NCI-H460 (cell line): ENCODE measurements at regions not wholly inside any gene's neighbourhood (a gene's known extent, or its start where the extent isn't known, plus 50 kb on each side); places are given as distances from the start of the nearest gene placed in this dataset.

Experiments used
- DNase-seq: peaks from one replicate; pipeline ENCODE4 v3.0.0-alpha.2; 2016; ENCODE audit warnings: low read depth; ENCODE audit errors: extremely low read depth

- no peak for DNase-seq
These were observed 225.1 kb upstream of the KLHL29 start for GRCh38 chr2:23159746-23160405.

GRCh38 chr2:23164173-23164572 is 220.8 kb upstream of the KLHL29 start:
- DNase-seq, result no peak

GRCh38 chr2:23169896-23170295 is 215.1 kb upstream of the KLHL29 start:
- no peak for DNase-seq

- DNase-seq, result no peak
These were observed 213.9 kb upstream of the KLHL29 start for GRCh38 chr2:23171108-23171507.

GRCh38 chr2:23178396-23178795 is 206.6 kb upstream of the KLHL29 start:
- no peak for DNase-seq

- no peak for DNase-seq
These were observed 201.2 kb upstream of the KLHL29 start for GRCh38 chr2:23183733-23184132.

GRCh38 chr2:23198316-23199114 is 186.5 kb upstream of the KLHL29 start:
- DNase-seq, result no peak

- DNase-seq, result peak; percentile 7
These were observed 185.7 kb upstream of the KLHL29 start for GRCh38 chr2:23199115-23199918.

- DNase-seq, result no peak
These were observed 184.8 kb upstream of the KLHL29 start for GRCh38 chr2:23200068-23200786.

GRCh38 chr2:23200787-23201114 is 184.2 kb upstream of the KLHL29 start:
- no peak for DNase-seq

GRCh38 chr2:23203383-23203782 is 181.6 kb upstream of the KLHL29 start:
- DNase-seq, result no peak

- no peak for DNase-seq
These were observed 180.2 kb upstream of the KLHL29 start for GRCh38 chr2:23204685-23205242.

GRCh38 chr2:23206650-23207049 is 178.3 kb upstream of the KLHL29 start:
- no peak for DNase-seq

- DNase-seq, result no peak
These were observed 177.1 kb upstream of the KLHL29 start for GRCh38 chr2:23207871-23208270.

GRCh38 chr2:23208339-23208738 is 176.6 kb upstream of the KLHL29 start:
- no peak for DNase-seq

- no peak for DNase-seq
These were observed 175.9 kb upstream of the KLHL29 start for GRCh38 chr2:23209059-23209458.

GRCh38 chr2:23211987-23212583 is 172.9 kb upstream of the KLHL29 start:
- no peak for DNase-seq

- no peak for DNase-seq
These were observed 171.8 kb upstream of the KLHL29 start for GRCh38 chr2:23213196-23213595.

GRCh38 chr2:23215016-23215415 is 170.0 kb upstream of the KLHL29 start:
- no peak for DNase-seq

GRCh38 chr2:23219666-23220065 is 165.3 kb upstream of the KLHL29 start:
- no peak for DNase-seq
